ENCODE measurements at regions not wholly inside any gene's neighbourhood (a gene's known extent, or its start where the extent isn't known, plus 50 kb on each side); places are given as distances from the start of the nearest gene placed in this dataset.
A peak's percentile ranks its signal among the peaks of the same experiment; 100 is the strongest.
"Not testable (repeated sequence)": the region's sequence is repeated elsewhere in the genome, so short reads cannot be mapped to it uniquely, and the experiment has no call there.

DNA sequence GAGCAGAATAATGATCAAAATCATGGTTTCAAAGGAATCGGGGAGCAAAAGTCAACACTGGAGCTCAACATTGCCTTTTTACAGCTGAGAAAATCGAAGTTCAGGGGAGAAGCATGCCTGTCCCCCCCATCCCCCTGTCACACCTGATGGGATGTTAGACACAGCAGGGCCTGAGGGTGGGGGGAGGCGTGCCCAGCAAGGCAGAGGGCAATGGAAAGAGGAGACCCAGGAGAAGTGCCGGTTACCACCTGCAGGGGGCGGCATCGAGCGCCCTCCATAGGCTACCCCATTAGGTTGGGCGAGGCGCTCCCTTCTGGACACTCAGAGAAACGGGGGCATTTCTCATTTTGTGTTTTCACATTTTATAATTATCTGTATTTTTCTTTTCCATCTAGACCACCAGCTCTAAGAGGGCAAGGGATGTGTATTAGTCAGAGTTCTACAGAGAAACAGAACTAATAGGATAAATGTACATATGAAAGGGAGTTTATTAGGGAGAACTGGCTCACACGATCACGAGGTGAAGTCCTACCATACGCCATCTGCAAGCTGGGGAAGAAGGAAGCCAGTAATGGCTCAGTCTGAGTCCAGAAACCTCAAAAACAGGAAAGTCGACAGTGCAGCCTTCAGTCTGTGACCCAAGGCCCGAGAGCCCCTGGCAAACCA lies 271.3 kb downstream of the LRATD1 start:
- no peak overlapping the region for H3K27ac ChIP-seq
- TF ChIP-seq ZFX (IDR thresholded peaks at IDR 0.05; ENCODE audit: borderline replicate concordance), result no peak
- TF ChIP-seq CTCF (IDR thresholded peaks at IDR 0.05), result peak; percentile 95

DNA sequence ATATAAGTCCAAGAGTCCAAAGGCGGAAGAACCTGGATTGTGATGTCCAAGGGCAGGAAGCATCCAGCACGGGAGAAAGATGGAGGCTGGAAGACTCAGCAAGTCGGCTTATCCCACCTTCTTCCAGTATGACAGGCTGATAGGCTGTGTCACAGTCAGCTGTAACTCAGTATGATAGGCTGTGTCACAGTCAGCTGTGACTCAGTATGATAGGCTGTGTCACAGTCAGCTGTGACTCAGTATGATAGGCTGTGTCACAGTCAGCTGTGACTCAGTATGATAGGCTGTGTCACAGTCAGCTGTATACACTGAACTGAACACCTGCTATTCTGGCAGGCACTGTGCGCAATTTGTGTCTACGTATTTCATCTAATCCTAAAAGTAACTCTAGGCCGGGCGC lies 271.9 kb downstream of the LRATD1 start:
- H3K27ac ChIP-seq, result not testable (repeated sequence)

DNA sequence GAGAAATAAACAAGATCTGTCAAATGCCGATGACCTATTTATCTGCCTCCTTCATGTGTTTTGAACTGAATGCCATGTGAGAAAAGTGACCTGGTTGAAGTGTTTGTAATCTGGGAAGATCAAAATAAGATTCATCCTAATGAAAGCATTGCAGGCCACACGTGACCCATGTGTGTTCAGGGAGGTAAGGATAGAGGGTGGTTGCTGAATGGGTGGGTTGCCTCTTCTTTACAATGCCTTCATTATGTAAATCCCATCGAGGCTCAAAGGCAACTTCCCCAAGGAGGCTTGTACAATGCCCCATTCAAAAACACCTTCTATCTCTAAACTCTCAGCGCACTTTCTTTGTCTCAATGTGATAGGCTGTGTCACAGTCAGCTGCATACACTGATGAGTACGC lies 273.1 kb downstream of the LRATD1 start:
- TF ChIP-seq CTCF (IDR thresholded peaks at IDR 0.05) (no peak), ZFX (IDR thresholded peaks at IDR 0.05; ENCODE audit: borderline replicate concordance) (no peak)
- H3K27ac ChIP-seq, result no peak overlapping the region

GRCh38 chr2:14907014-14907612 lies 274.6 kb downstream of the LRATD1 start:
- no peak for TF ChIP-seq ZFX (IDR thresholded peaks at IDR 0.05; ENCODE audit: borderline replicate concordance)
- TF ChIP-seq CTCF (IDR thresholded peaks at IDR 0.05), result peak; percentile 66

GRCh38 chr2:14909795-14910194 lies 277.3 kb downstream of the LRATD1 start:
- TF ChIP-seq ZFX (IDR thresholded peaks at IDR 0.05; ENCODE audit: borderline replicate concordance) (no peak), CTCF (IDR thresholded peaks at IDR 0.05) (no peak)
- H3K27ac ChIP-seq, result no peak overlapping the region

More at GRCh38 chr2:14907014-14907612, 274.6 kb downstream of the LRATD1 start:
- H3K27ac ChIP-seq, result no peak overlapping the region

DNA sequence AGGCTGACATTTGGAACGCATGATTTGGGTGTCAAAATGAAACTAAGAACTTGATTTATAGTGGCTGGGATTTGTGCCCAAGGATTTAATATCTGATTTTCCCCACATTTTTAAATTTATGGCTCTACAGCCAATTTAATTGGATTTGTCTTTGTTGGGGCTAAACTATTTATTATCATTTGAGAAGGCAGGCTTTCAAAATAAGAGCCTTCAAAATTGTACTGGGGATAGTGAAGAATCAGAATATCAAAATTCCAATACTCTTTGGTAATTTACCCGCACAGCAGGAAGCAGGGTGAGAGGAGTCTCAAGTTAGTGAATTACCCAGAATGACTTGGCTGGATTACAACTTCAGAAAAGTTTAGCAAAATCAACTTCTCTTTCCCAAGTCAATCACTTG lies 278.1 kb downstream of the LRATD1 start:
- no peak overlapping the region for H3K27ac ChIP-seq
- TF ChIP-seq ZFX (IDR thresholded peaks at IDR 0.05; ENCODE audit: borderline replicate concordance), result no peak
- TF ChIP-seq CTCF (IDR thresholded peaks at IDR 0.05), result no peak

DNA sequence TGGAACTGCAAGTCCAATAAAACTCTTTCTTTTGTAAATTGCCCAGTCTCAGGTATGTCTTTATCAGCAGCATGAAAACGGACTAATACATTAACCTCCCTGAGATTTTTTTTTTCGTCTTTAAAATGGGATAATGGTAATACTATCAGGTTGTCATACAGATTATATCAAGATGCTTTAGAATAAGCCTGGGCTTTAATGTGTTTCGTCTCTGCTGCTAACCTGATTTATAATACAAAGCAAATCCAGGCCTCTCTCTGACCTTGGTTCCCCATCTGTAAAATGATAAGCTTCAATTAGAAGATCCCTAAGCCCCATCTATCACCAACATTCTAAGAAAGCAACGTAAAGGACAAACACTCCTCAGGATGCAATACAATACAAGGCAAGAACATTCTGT lies 283.5 kb downstream of the LRATD1 start:
- TF ChIP-seq ZFX (IDR thresholded peaks at IDR 0.05; ENCODE audit: borderline replicate concordance) (no peak), CTCF (IDR thresholded peaks at IDR 0.05) (no peak)
- H3K27ac ChIP-seq, result no peak overlapping the region

Measured in 22Rv1 (cell line).